Stimulated activated naive CD8-positive, alpha-beta T cell treated with anti-CD3 and anti-CD28 coated beads, Interleukin-15, Interleukin-2, amounts not matched to agents 100 U/mL and 50 U/mL, for 24 hours (primary cell): ENCODE measurements at regions not wholly inside any gene's neighbourhood (a gene's known extent, or its start where the extent isn't known, plus 50 kb on each side); places are given as distances from the start of the nearest gene placed in this dataset.

Experiments
- ATAC-seq: fragments of 150-1000 bp; cut with Tn5 transposase; one replicate; pipeline ENCODE4 v1.10.0; 2021
- DNase-seq: peaks from one replicate; pipeline ENCODE4 v3.0.0; 2021

GRCh38 chr4:160848489-160848888, 1315.3 kb downstream of the FSTL5 start:
- ATAC-seq = no peak
- no peak for DNase-seq

- no peak for ATAC-seq
These were observed 1314.7 kb downstream of the FSTL5 start for GRCh38 chr4:160848901-160849760.

GRCh38 chr4:160864253-160864652, 1299.5 kb downstream of the FSTL5 start:
- DNase-seq = no peak
- ATAC-seq = no peak

More at GRCh38 chr4:160848901-160849760, 1314.7 kb downstream of the FSTL5 start:
- no peak for DNase-seq

- DNase-seq (no peak), ATAC-seq (no peak)
These were observed 1293.9 kb downstream of the FSTL5 start for GRCh38 chr4:160869899-160870298.

- DNase-seq = no peak
- no peak for ATAC-seq
These were observed 1291.3 kb downstream of the FSTL5 start for GRCh38 chr4:160872491-160872890.

- DNase-seq = no peak
These were observed 1286.6 kb downstream of the FSTL5 start for GRCh38 chr4:160877087-160877790.

GRCh38 chr4:160880180-160880579, 1283.6 kb downstream of the FSTL5 start:
- DNase-seq (no peak), ATAC-seq (no peak)

More at GRCh38 chr4:160877087-160877790, 1286.6 kb downstream of the FSTL5 start:
- ATAC-seq = no peak

GRCh38 chr4:160887668-160888067, 1276.1 kb downstream of the FSTL5 start:
- no peak for DNase-seq
- no peak for ATAC-seq

GRCh38 chr4:160894128-160894527, 1269.7 kb downstream of the FSTL5 start:
- ATAC-seq (no peak), DNase-seq (no peak)

- ATAC-seq = no peak
- DNase-seq = no peak
These were observed 1269.0 kb downstream of the FSTL5 start for GRCh38 chr4:160894809-160895208.

GRCh38 chr4:160927311-160927710, 1236.5 kb downstream of the FSTL5 start:
- no peak for DNase-seq
- ATAC-seq = no peak

- ATAC-seq = no peak
These were observed 1235.3 kb downstream of the FSTL5 start for GRCh38 chr4:160928482-160928881.

GRCh38 chr4:160947653-160948052, 1216.1 kb downstream of the FSTL5 start:
- no peak for DNase-seq
- no peak for ATAC-seq

More at GRCh38 chr4:160928482-160928881, 1235.3 kb downstream of the FSTL5 start:
- DNase-seq = no peak

GRCh38 chr4:160956875-160957274, 1206.9 kb downstream of the FSTL5 start:
- DNase-seq = no peak
- no peak for ATAC-seq

GRCh38 chr4:160969925-160970324, 1193.9 kb downstream of the FSTL5 start:
- ATAC-seq (no peak), DNase-seq (no peak)

- ATAC-seq (no peak), DNase-seq (no peak)
These were observed 1183.7 kb downstream of the FSTL5 start for GRCh38 chr4:160980091-160980490.

GRCh38 chr4:160981083-160981482, 1182.7 kb downstream of the FSTL5 start:
- no peak for DNase-seq
- no peak for ATAC-seq

GRCh38 chr4:160983035-160983434, 1180.8 kb downstream of the FSTL5 start:
- ATAC-seq (no peak), DNase-seq (no peak)

GRCh38 chr4:161002386-161002785, 1161.4 kb downstream of the FSTL5 start:
- DNase-seq = no peak
- no peak for ATAC-seq

- DNase-seq (no peak), ATAC-seq (no peak)
These were observed 1160.3 kb downstream of the FSTL5 start for GRCh38 chr4:161003418-161004057.

- ATAC-seq = no peak
- DNase-seq = no peak
These were observed 1158.1 kb downstream of the FSTL5 start for GRCh38 chr4:161005746-161006145.

GRCh38 chr4:161008527-161008926, 1155.3 kb downstream of the FSTL5 start:
- ATAC-seq (no peak), DNase-seq (no peak)

- ATAC-seq (no peak), DNase-seq (no peak)
These were observed 1153.6 kb downstream of the FSTL5 start for GRCh38 chr4:161010227-161010626.
